ENCODE measurements at regions not wholly inside any gene's neighbourhood (a gene's known extent, or its start where the extent isn't known, plus 50 kb on each side); places are given as distances from the start of the nearest gene placed in this dataset.
"Not testable (repeated sequence)": the region's sequence is repeated elsewhere in the genome, so short reads cannot be mapped to it uniquely, and the experiment has no call there.

DNA sequence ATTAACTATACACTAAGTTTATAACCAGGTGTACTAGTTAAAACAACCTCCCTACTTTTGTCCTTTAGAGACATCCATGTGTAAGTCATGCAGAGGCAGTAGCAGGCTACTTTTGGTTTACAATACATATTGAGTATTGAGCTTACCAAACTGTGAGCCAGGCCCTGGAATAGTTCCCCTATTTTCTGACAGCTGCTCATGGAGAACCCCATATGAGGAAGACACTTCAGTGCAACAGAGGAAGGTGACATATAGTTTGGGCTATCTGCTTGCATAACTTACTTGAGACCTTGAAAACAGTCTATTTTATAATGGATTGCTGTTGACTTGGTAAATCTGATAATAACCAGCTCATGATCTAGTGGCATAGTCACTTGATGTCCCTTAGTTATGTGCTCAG lies 190.5 kb downstream of the SH3BGRL start:
- H3K27ac ChIP-seq = no peak overlapping the region
- no peak for DNase-seq (ENCODE audit: low spot score)
- TF ChIP-seq, protein P1, sequence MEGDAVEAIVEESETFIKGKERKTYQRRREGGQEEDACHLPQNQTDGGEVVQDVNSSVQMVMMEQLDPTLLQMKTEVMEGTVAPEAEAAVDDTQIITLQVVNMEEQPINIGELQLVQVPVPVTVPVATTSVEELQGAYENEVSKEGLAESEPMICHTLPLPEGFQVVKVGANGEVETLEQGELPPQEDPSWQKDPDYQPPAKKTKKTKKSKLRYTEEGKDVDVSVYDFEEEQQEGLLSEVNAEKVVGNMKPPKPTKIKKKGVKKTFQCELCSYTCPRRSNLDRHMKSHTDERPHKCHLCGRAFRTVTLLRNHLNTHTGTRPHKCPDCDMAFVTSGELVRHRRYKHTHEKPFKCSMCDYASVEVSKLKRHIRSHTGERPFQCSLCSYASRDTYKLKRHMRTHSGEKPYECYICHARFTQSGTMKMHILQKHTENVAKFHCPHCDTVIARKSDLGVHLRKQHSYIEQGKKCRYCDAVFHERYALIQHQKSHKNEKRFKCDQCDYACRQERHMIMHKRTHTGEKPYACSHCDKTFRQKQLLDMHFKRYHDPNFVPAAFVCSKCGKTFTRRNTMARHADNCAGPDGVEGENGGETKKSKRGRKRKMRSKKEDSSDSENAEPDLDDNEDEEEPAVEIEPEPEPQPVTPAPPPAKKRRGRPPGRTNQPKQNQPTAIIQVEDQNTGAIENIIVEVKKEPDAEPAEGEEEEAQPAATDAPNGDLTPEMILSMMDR (conservative IDR thresholded peaks at IDR 0.05; ENCODE audit: low read depth) = no peak
- POLR2A ChIA-PET (ENCODE audit: low non-redundant PET) = no interaction called here
- CTCF ChIA-PET = no interaction called here

DNA sequence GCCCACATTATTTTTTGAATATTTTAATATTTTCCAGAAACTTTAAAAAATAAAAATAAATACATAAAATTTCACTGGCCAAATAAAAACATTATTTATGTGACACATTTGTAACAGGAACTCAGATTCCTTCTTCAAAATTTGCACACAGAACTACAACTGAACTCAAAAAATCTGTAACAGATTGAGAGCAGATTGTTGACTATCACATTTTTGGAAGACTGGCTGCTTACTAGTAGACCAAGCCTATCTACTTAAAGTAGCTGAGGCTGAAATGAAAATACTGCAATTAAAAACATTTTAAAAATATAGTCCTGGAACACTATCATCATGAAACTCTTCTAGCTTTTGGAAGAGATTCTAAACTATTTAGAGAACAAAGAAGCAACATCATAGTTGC lies 203.9 kb downstream of the SH3BGRL start:
- POLR2A ChIA-PET (ENCODE audit: low non-redundant PET) = no interaction called here
- CTCF ChIA-PET = no interaction called here
- no peak for DNase-seq (ENCODE audit: low spot score)
- TF ChIP-seq, protein P1 (conservative IDR thresholded peaks at IDR 0.05; ENCODE audit: low read depth) = no peak
- no peak overlapping the region for H3K27ac ChIP-seq

DNA sequence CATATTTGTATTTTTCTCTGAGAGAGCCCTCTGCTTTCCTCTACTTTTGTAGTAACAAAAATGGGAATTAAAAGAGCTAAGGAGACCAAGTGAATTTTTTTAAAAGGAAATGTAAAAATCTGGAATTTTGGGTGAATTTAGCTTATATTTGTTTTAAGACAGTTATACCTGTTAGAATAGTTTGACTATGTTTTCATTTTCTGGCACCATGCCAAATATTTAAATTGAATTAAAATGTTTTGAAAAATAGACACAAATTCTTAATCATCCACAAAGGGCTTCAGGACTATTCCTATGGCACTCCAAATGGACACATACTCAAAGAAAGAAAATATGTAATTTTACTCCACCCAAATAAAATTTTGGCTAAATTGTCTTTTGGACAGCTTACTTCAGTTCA lies 209.6 kb downstream of the SH3BGRL start:
- ChIA-PET POLR2A (ENCODE audit: low non-redundant PET) (no interaction called here), CTCF (no interaction called here)
- no peak for DNase-seq (ENCODE audit: low spot score)
- TF ChIP-seq, protein P1 (conservative IDR thresholded peaks at IDR 0.05; ENCODE audit: low read depth) = no peak
- no peak overlapping the region for H3K27ac ChIP-seq

DNA sequence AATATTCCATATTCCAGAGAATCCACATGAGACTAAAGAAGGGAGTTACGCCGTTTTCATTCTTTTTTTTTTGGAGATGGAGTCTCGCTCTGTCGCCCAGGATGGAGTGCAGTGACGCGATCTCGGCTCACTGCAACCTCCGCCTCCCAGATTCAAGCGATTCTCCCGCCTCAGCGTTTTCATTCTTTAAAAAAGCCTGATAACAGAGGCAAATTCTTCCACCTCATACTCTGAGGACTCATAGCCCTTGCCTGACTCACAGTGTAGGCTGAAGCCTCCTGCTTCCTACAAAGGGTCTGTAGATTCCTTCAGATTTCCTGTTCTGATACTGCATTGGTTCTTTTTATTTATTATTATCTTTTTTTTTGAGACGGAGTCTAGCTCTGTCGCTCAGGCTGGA lies 210.5 kb downstream of the SH3BGRL start:
- ChIA-PET CTCF (no interaction called here), POLR2A (ENCODE audit: low non-redundant PET) (no interaction called here)
- no peak overlapping the region for H3K27ac ChIP-seq
- DNase-seq (ENCODE audit: low spot score) = no peak
- TF ChIP-seq, protein P1 (conservative IDR thresholded peaks at IDR 0.05; ENCODE audit: low read depth) = no peak

DNA sequence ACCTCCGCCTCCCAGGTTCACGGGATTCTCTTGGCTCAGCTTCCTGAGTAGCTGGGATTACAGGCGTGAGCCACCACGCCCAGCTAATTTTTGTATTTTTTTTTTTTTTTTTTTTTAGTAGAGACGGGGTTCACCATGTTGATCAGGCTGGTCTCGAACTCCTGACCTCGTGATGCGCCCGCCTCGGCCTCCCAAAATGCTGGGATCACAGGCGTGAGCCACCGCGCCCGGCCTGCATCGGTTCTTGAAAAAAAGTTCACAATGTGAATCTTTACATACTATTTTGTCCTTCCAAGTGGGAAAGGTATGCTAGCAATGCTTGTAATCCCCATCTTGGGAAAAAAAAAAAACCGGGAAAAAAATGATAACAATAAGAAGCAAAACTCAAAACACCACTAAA lies 211.0 kb downstream of the SH3BGRL start:
- POLR2A ChIA-PET (ENCODE audit: low non-redundant PET); H3K27ac ChIP-seq; CTCF ChIA-PET; DNase-seq (ENCODE audit: low spot score): not testable (repeated sequence)

DNA sequence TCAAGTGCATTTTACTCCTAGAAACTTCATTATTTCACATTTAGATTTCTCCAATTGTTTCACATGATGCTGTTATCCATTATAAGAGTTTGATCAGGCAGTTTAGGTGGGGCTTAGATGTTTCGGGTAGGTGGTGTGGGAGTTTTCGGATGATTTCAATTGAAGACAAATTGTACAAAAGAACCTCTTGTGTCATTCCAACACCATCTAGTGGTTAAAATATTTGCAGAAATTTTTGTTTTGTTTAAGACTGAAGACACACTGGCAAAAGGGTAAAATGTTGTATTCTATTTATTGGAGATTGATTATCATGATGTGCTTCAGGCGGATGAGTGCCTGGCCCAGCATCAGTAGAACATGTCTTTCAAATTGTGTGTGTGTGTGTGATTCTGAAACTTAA lies 212.7 kb downstream of the SH3BGRL start:
- no peak for DNase-seq (ENCODE audit: low spot score)
- TF ChIP-seq, protein P1 (conservative IDR thresholded peaks at IDR 0.05; ENCODE audit: low read depth) = no peak
- ChIA-PET POLR2A (ENCODE audit: low non-redundant PET) (no interaction called here), CTCF (no interaction called here)
- H3K27ac ChIP-seq = no peak overlapping the region

Measured in RWPE1 (cell line).